Adrenal gland (tissue), 9 donors: ENCODE measurements at regions not wholly inside any gene's neighbourhood (a gene's known extent, or its start where the extent isn't known, plus 50 kb on each side); places are given as distances from the start of the nearest gene placed in this dataset.

Experiments used
- DNase-seq, 7 donors: peaks; one replicate each; pipeline ENCODE4 v3.0.0-alpha.2; 2019 to 2020
- H3K27ac ChIP-seq, 5 donors: fragments of 200-600 bp; sonication (generic) in 4 of 5; 1 replicate in 3 of 5; 2 replicates in 2 of 5; pipeline versions ENCODE4 v1.5.1 to v1.8.0; 2016 to 2020; ENCODE audit warnings: mild to moderate bottlenecking in 1 of 5
- H3K27me3 ChIP-seq: fragments of 200-600 bp; 2 replicates; pipeline ENCODE4 v1.8.0; 2021
- H3K36me3 ChIP-seq, 2 donors: fragments of 200-600 bp; replicated peaks in 1 of 2; 1 replicate in 1 of 2; 2 replicates in 1 of 2; pipeline versions ENCODE4 v1.5.1 to v1.8.0; 2018 to 2022
- H3K4me1 ChIP-seq, 2 donors: fragments of 200-600 bp; replicated peaks in 1 of 2; 1 replicate in 1 of 2; 2 replicates in 1 of 2; pipeline versions ENCODE4 v1.5.1 to v1.8.0; 2018 to 2021
- H3K4me3 ChIP-seq, 4 donors: fragments of 200-600 bp; sonication (generic) in 3 of 4; one replicate each; pipeline ENCODE4 v1.5.1; 2016 to 2018
- H3K9me3 ChIP-seq, 3 donors: fragments of 200-600 bp; sonication (generic) in 1 of 3; replicated peaks in 1 of 3; 1 replicate in 2 of 3; 2 replicates in 1 of 3; pipeline versions ENCODE4 v1.5.1 to v1.8.0; 2016 to 2021
- POLR2A ChIP-seq, 2 donors: fragments of 450-650 bp; IDR thresholded peaks; one replicate each; pipeline ENCODE4 v1.6.1; 2017; ENCODE audit warnings: antibody characterized with exemption in 2 of 2, mild to moderate bottlenecking in 2 of 2, moderate library complexity in 1 of 2
- WGBS, 4 donors: extraction: QIAGEN DNeasy Blood & Tissue Kit in 2 of 4; methylation state at CpG; one replicate each; pipeline versions ENCODE4 v1.1.5 to v1.1.7; 2013 to 2017; 5-methylcytosine and 5-hydroxymethylcytosine counted together
- intact Hi-C, 2 donors: fragments of 100-400 bp; cut with DNase I; formaldehyde crosslinking; loops; one replicate each; pipeline versions ENCODE4 v1.14.1 to v1.15.0; 2022 to 2023
- TF ChIP-seq, protein P1 (sequence below), 6 experiments: fragments of 450-650 bp in 4 of 6; fragments of 200-600 bp in 2 of 6; sonication (generic) in 1 of 6; IDR thresholded peaks; 1 replicate in 5 of 6; 2 replicates in 1 of 6; pipeline versions ENCODE4 v1.5.1 to v1.8.0; 2016 to 2021; ENCODE audit warnings: antibody characterized with exemption in 6 of 6, mild to moderate bottlenecking in 2 of 6, moderate library complexity in 1 of 6
- donor health status: healthy with polysubstance abuse.
- donor health status: Bipolar disorder and iron deficiency.
- donor health status: DM: yes; HTN: yes; CAD: no.
- donor health status: DM: no; HTN: no; CAD: no.
- donor health status: DM: no; HTN: no; CAD: no.

DNA sequence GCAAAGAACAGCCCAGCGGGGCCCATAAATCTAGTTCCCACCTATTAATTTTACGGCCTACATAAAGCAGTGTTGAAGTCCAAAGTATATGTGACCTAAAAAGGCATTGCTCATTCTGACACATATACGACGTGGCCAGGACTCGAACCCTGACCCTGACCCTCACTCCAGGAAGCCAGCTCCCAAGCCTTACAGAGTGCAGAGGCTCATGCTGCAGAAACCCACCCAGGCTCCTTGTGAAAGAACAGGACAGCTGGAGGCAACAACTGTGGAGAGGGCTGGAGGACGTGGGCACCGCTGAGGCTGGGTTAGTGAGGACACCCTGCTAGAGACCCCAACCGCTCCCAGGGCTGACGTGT is 221.6 kb downstream of the CYP26B1 start:
- Histone ChIP-seq H3K27ac (no peak overlapping the region), H3K9me3 (no peaks in the 10 kb centered on the region), H3K4me1 (no peaks in the 10 kb centered on the region), H3K27me3 (no peaks in the 10 kb centered on the region), H3K36me3 (no peaks in the 10 kb centered on the region), H3K4me3 (no peak overlapping the region)
- TF ChIP-seq, protein P1, sequence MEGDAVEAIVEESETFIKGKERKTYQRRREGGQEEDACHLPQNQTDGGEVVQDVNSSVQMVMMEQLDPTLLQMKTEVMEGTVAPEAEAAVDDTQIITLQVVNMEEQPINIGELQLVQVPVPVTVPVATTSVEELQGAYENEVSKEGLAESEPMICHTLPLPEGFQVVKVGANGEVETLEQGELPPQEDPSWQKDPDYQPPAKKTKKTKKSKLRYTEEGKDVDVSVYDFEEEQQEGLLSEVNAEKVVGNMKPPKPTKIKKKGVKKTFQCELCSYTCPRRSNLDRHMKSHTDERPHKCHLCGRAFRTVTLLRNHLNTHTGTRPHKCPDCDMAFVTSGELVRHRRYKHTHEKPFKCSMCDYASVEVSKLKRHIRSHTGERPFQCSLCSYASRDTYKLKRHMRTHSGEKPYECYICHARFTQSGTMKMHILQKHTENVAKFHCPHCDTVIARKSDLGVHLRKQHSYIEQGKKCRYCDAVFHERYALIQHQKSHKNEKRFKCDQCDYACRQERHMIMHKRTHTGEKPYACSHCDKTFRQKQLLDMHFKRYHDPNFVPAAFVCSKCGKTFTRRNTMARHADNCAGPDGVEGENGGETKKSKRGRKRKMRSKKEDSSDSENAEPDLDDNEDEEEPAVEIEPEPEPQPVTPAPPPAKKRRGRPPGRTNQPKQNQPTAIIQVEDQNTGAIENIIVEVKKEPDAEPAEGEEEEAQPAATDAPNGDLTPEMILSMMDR (IDR thresholded peaks at IDR 0.05), result no peak
- 90 to 93% (median 91%) methylated on average over 9 of the region's 9 CpGs for WGBS, 4 donors
- intact Hi-C loops, result loop anchor here (10.0 kb wide), 4 partner anchors 111 to 819 kb away; partner anchors contain the start of gene CYP26B1 (in 1 of the 2)
- peak in 2 of 7 donors; percentile 3 to 35 for DNase-seq

DNA sequence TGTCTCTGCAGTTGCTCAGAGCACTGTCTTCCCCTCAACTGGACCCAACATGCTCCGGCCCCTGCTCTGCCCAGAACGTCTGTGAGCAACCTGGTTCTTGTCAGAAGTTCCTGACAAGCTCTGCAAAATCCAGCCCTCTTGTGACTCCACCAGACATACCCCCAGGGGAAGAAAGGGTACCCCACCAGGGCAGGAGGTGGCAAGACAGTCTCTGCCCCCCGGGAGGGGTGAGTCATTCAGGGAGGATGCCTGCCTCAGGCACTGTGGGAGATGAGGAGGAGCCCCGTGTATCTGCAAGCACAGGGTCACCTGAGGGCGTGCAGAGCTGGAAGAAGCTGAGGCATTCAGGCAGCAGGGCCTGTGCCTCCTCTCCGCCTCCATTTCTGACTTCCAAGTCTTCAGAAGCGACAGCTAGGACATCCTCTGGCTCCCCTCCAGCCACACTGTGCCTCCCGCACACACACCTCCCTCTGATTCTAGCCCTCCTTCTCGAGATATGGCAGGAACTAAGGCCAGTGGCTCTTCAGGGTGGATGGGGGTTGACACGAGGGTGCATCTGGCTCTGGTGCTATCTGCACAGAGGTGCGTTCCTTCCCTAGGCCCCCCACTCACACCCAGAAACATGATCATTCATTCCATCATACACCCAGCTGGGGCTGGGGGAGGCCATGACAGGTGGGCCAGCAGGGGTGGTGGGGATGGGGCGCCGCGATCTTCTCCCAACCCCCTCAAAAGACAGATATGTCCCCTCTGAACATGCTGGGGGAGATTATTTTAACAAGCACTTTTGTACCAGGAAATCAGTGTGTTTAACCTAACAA is 222.2 kb downstream of the CYP26B1 start:
- Histone ChIP-seq H3K27me3 (no peaks in the 10 kb centered on the region), H3K27ac (no peak overlapping the region), H3K4me3 (no peak overlapping the region), H3K4me1 (no peaks in the 10 kb centered on the region), H3K9me3 (no peaks in the 10 kb centered on the region), H3K36me3 (no peaks in the 10 kb centered on the region)
- intact Hi-C loops, result loop anchor here (2.0 to 10.0 kb wide), 5 partner anchors 111 to 819 kb away; partner anchors contain the start of gene CYP26B1 (in 1 of the 2)
- no peak for TF ChIP-seq POLR2A (IDR thresholded peaks at IDR 0.05)
- TF ChIP-seq, protein P1 (IDR thresholded peaks at IDR 0.05), result no peak
- DNase-seq, result peak in 1 of 7 donors; percentile 55
- WGBS, 4 donors, result 74 to 88% (median 85%) methylated on average over 7 to 14 of the region's 14 CpGs

DNA sequence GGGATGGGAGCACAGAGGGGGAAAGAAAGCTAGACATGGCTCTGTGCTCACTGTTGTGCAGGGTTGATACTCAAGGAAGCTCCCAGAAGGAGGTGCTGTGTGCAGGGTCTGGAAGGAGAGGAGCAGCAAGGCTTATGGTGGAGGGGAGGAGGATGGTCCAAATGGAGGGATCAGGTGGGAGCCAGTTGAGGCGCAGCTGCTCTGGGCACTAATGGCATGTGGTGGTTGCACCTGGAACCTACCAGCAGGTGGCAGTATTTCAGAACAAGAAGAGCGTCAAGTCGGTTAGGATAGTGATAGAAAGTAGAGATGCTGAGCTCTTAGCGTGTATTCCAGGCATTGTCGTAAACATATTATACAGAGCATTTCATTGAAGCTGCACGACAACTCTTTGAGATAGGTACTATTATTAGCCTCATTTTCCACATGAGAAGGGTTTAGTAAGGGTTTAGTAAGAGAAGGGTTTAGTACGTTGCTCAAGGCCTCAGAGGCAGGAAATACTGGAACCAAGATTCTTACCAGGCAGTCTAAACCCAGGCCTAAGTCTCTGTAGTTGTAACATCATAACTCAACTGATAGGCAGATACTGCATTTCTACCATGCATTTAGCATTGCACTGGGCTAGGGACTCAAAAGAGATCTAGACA is 223.7 kb downstream of the CYP26B1 start:
- TF ChIP-seq, protein P1 (IDR thresholded peaks at IDR 0.05), result peak; percentile 68 to 88 (median 84)
- TF ChIP-seq POLR2A (IDR thresholded peaks at IDR 0.05), result no peak
- intact Hi-C loops, result loop anchor here (2.0 to 10.0 kb wide), 5 partner anchors 109 to 821 kb away; partner anchors contain the start of gene CYP26B1 (in 1 of the 2)
- no peaks in the 10 kb centered on the region for H3K27me3 ChIP-seq
- peak; percentile 54 to 88 (median 72) for DNase-seq
- no peaks in the 10 kb centered on the region for H3K36me3 ChIP-seq
- H3K4me3 ChIP-seq, result no peak overlapping the region
- no peak overlapping the region for H3K27ac ChIP-seq
- 34 to 47% (median 34%) methylated on average over 7 of the region's 7 CpGs for WGBS, 4 donors
- no peaks in the 10 kb centered on the region for H3K9me3 ChIP-seq
- H3K4me1 ChIP-seq, result no peaks in the 10 kb centered on the region

DNA sequence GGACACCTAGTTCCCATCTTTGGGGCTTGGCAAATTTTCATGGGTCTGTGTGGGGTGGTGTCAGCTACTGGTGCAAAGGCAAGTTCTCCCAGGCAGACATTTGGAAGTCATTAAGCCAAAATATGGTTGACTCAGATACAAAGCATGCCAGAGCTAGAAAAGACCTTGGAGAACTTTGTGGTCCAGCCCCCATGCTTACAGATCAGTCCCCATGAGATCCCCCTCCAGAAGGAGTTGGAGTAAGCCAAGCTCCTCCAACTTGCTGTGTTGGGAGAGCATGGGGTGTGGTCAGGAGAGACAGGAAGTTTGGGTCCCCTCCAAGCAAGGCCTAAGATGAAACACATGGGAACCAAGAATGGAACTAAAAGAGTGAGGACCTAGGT is 224.5 kb downstream of the CYP26B1 start:
- Histone ChIP-seq H3K9me3 (no peaks in the 10 kb centered on the region), H3K4me3 (no peak overlapping the region), H3K27ac (no peak overlapping the region), H3K36me3 (no peaks in the 10 kb centered on the region), H3K27me3 (no peaks in the 10 kb centered on the region), H3K4me1 (no peaks in the 10 kb centered on the region)
- no peak for DNase-seq
- no peak for TF ChIP-seq POLR2A (IDR thresholded peaks at IDR 0.05)
- TF ChIP-seq, protein P1 (IDR thresholded peaks at IDR 0.05), result no peak
- intact Hi-C loops, result loop anchor here (10.0 kb wide), 4 partner anchors 108 to 822 kb away; partner anchors contain the start of gene CYP26B1 (in 1 of the 2)
